ENCODE measurements at regions not wholly inside any gene's neighbourhood (a gene's known extent, or its start where the extent isn't known, plus 50 kb on each side); places are given as distances from the start of the nearest gene placed in this dataset.

- TF ChIP-seq POLR2A (IDR thresholded peaks at IDR 0.05; ENCODE audit: low read depth, low read length) = no peak
- no peak for TF ChIP-seq POLR2AphosphoS5 (IDR thresholded peaks at IDR 0.05; ENCODE audit: low read depth, low read length)
Observed at GRCh38 chrX:124529786-124530185, 183.4 kb downstream of the SH2D1A start.

Data from GM12891 (cell line).